Peyer's patch (tissue), 4 donors: ENCODE measurements at regions not wholly inside any gene's neighbourhood (a gene's known extent, or its start where the extent isn't known, plus 50 kb on each side); places are given as distances from the start of the nearest gene placed in this dataset.

ENCODE experiments used
- DNase-seq, 3 donors: peaks; one replicate each; pipeline ENCODE4 v3.0.0-alpha.2; 2017 to 2019
- H3K27ac ChIP-seq, 4 donors: fragments of 200-600 bp; sonication (generic); one replicate each; pipeline ENCODE4 v1.5.1; 2016 to 2019
- H3K27me3 ChIP-seq, 2 donors: fragments of 200-600 bp; sonication (generic); one replicate each; pipeline ENCODE4 v1.5.1; 2019
- H3K36me3 ChIP-seq, 3 donors: fragments of 200-600 bp; sonication (generic); one replicate each; pipeline ENCODE4 v1.5.1; 2016 to 2019
- H3K4me1 ChIP-seq, 4 donors: fragments of 200-600 bp; sonication (generic); one replicate each; pipeline ENCODE4 v1.5.1; 2016 to 2019
- H3K4me3 ChIP-seq, 4 donors: fragments of 200-600 bp; sonication (generic); 1 replicate in 3 of 4; 2 replicates in 1 of 4; pipeline ENCODE4 v1.5.1; 2016 to 2019; ENCODE audit warnings: mild to moderate bottlenecking in 1 of 4
- H3K9me3 ChIP-seq, 4 donors: fragments of 200-600 bp; sonication (generic); one replicate each; pipeline ENCODE4 v1.5.1; 2016 to 2019; ENCODE audit warnings: mild to moderate bottlenecking in 1 of 4
- CTCF ChIP-seq, 6 experiments: fragments of 450-650 bp in 4 of 6; fragments of 200-600 bp in 2 of 6; sonication (generic) in 1 of 6; IDR thresholded peaks; one replicate each; pipeline ENCODE4 v1.5.1; 2017 to 2019; ENCODE audit warnings: antibody characterized with exemption in 6 of 6, mild to moderate bottlenecking in 3 of 6, moderate library complexity in 1 of 6
- POLR2A ChIP-seq, 2 donors: fragments of 450-650 bp; IDR thresholded peaks; one replicate each; pipeline ENCODE4 v1.5.1; 2017; ENCODE audit warnings: antibody characterized with exemption in 2 of 2, mild to moderate bottlenecking in 2 of 2, moderate library complexity in 2 of 2

GRCh38 chr11:36790526-36790925 lies 192.5 kb upstream of the RAG2 start:
- Histone ChIP-seq H3K36me3 (no peaks in the 10 kb centered on the region), H3K9me3 (no peaks in the 10 kb centered on the region), H3K27ac (no peak overlapping the region), H3K27me3 (no peaks in the 10 kb centered on the region), H3K4me3 (no peak overlapping the region), H3K4me1 (no peaks in the 10 kb centered on the region)
- DNase-seq: no peak
- no peak for TF ChIP-seq CTCF (IDR thresholded peaks at IDR 0.05)
- TF ChIP-seq POLR2A (IDR thresholded peaks at IDR 0.05): no peak

- no peak for DNase-seq
- TF ChIP-seq POLR2A (IDR thresholded peaks at IDR 0.05): no peak
- no peak for TF ChIP-seq CTCF (IDR thresholded peaks at IDR 0.05)
- Histone ChIP-seq H3K4me3 (no peak overlapping the region), H3K27me3 (no peaks in the 10 kb centered on the region), H3K36me3 (no peaks in the 10 kb centered on the region), H3K4me1 (no peaks in the 10 kb centered on the region), H3K9me3 (no peaks in the 10 kb centered on the region), H3K27ac (no peak overlapping the region)
Measured at GRCh38 chr11:36783808-36784207, 185.8 kb upstream of the RAG2 start.

GRCh38 chr11:36779791-36780190 lies 181.8 kb upstream of the RAG2 start:
- no peak overlapping the region for H3K4me3 ChIP-seq
- DNase-seq: no peak

GRCh38 chr11:36777311-36777710 lies 179.3 kb upstream of the RAG2 start:
- Histone ChIP-seq H3K27ac (no peak overlapping the region), H3K4me3 (no peak overlapping the region), H3K36me3 (no peaks in the 10 kb centered on the region), H3K4me1 (no peaks in the 10 kb centered on the region), H3K9me3 (no peaks in the 10 kb centered on the region), H3K27me3 (no peaks in the 10 kb centered on the region)
- TF ChIP-seq POLR2A (IDR thresholded peaks at IDR 0.05): no peak
- TF ChIP-seq CTCF (IDR thresholded peaks at IDR 0.05): no peak
- DNase-seq: no peak

More at GRCh38 chr11:36779791-36780190, 181.8 kb upstream of the RAG2 start:
- TF ChIP-seq POLR2A (IDR thresholded peaks at IDR 0.05) (no peak), CTCF (IDR thresholded peaks at IDR 0.05) (no peak)
- no peaks in the 10 kb centered on the region for H3K4me1 ChIP-seq
- H3K36me3 ChIP-seq: no peaks in the 10 kb centered on the region
- no peaks in the 10 kb centered on the region for H3K9me3 ChIP-seq
- no peak overlapping the region for H3K27ac ChIP-seq
- no peaks in the 10 kb centered on the region for H3K27me3 ChIP-seq

GRCh38 chr11:36775756-36776155 lies 177.7 kb upstream of the RAG2 start:
- Histone ChIP-seq H3K4me1 (no peaks in the 10 kb centered on the region), H3K4me3 (no peak overlapping the region), H3K9me3 (no peaks in the 10 kb centered on the region), H3K27me3 (no peaks in the 10 kb centered on the region), H3K27ac (no peak overlapping the region), H3K36me3 (no peaks in the 10 kb centered on the region)
- no peak for DNase-seq
- TF ChIP-seq CTCF (IDR thresholded peaks at IDR 0.05) (no peak), POLR2A (IDR thresholded peaks at IDR 0.05) (no peak)

- no peaks in the 10 kb centered on the region for H3K27me3 ChIP-seq
- no peak overlapping the region for H3K27ac ChIP-seq
- DNase-seq: no peak
- no peak overlapping the region for H3K4me3 ChIP-seq
- TF ChIP-seq POLR2A (IDR thresholded peaks at IDR 0.05) (no peak), CTCF (IDR thresholded peaks at IDR 0.05) (no peak)
- no peaks in the 10 kb centered on the region for H3K36me3 ChIP-seq
- no peaks in the 10 kb centered on the region for H3K4me1 ChIP-seq
- no peaks in the 10 kb centered on the region for H3K9me3 ChIP-seq
Measured at GRCh38 chr11:36775130-36775529, 177.1 kb upstream of the RAG2 start.
